ENCODE measurements at regions not wholly inside any gene's neighbourhood (a gene's known extent, or its start where the extent isn't known, plus 50 kb on each side); places are given as distances from the start of the nearest gene placed in this dataset.

- peak; percentile 61 to 62 for DNase-seq
Observed at GRCh38 chr7:22001345-22002004, 55.8 kb upstream of the CDCA7L start.

- DNase-seq = no peak
Observed at GRCh38 chr7:21999896-22000295, 54.2 kb upstream of the CDCA7L start.

- no peak for DNase-seq
Observed at GRCh38 chr7:21996641-21997040, 50.9 kb upstream of the CDCA7L start.
